Suprapubic skin (tissue), 4 donors: ENCODE measurements at regions not wholly inside any gene's neighbourhood (a gene's known extent, or its start where the extent isn't known, plus 50 kb on each side); places are given as distances from the start of the nearest gene placed in this dataset.

Source experiments
- CTCF ChIP-seq, 2 donors: fragments of 200-600 bp in 1 of 2; fragments of 450-650 bp in 1 of 2; sonication (generic) in 1 of 2; IDR thresholded peaks; one replicate each; pipeline ENCODE4 v1.5.1; 2016 to 2019; ENCODE audit warnings: antibody characterized with exemption in 2 of 2, mild to moderate bottlenecking in 1 of 2, moderate library complexity in 1 of 2
- EP300 ChIP-seq: sonication (generic); formaldehyde crosslinking; IDR thresholded peaks from one replicate; pipeline ENCODE4 v1.6.1; 2017; ENCODE audit warnings: antibody characterized with exemption
- POLR2A ChIP-seq, 2 donors: fragments of 450-650 bp; IDR thresholded peaks; one replicate each; pipeline ENCODE4 v1.6.1; 2017; ENCODE audit warnings: antibody characterized with exemption in 2 of 2, mild to moderate bottlenecking in 2 of 2, moderate library complexity in 2 of 2
- POLR2AphosphoS5 ChIP-seq, 3 donors: sonication (generic); formaldehyde crosslinking; IDR thresholded peaks; one replicate each; pipeline ENCODE4 v1.6.1; 2017; ENCODE audit warnings: antibody characterized with exemption in 3 of 3

- TF ChIP-seq POLR2A (IDR thresholded peaks at IDR 0.05): no peak
- no peak for TF ChIP-seq CTCF (IDR thresholded peaks at IDR 0.05)
- TF ChIP-seq EP300: no peak
- TF ChIP-seq POLR2AphosphoS5 (IDR thresholded peaks at IDR 0.05): no peak
These were observed 95.3 kb upstream of the HDAC9 start for GRCh38 chr7:18400275-18400674.
